GM12891 (cell line): ENCODE measurements at regions not wholly inside any gene's neighbourhood (a gene's known extent, or its start where the extent isn't known, plus 50 kb on each side); places are given as distances from the start of the nearest gene placed in this dataset.

ENCODE experiments used
- PAX5 ChIP-seq: IDR thresholded peaks from 2 replicates; pipeline ENCODE4 v1.6.1; 2011; ENCODE audit warnings: low read length, moderate library complexity, mild to moderate bottlenecking; ENCODE audit not compliant: insufficient read depth, severe bottlenecking
- POLR2A ChIP-seq: IDR thresholded peaks from 2 replicates; pipeline ENCODE4 v1.6.1; 2011; ENCODE audit warnings: low read depth, low read length, control low read depth
- POLR2AphosphoS5 ChIP-seq: IDR thresholded peaks from 2 replicates; pipeline ENCODE4 v1.6.1; 2011; ENCODE audit warnings: low read depth, low read length, control low read depth
- POU2F2 ChIP-seq: IDR thresholded peaks from 2 replicates; pipeline ENCODE4 v1.6.1; 2011; ENCODE audit warnings: low read depth, mild to moderate bottlenecking, control low read depth, low read length, moderate library complexity
- SPI1 ChIP-seq: IDR thresholded peaks from 2 replicates; pipeline ENCODE4 v1.6.1; 2011; ENCODE audit warnings: low read depth, low read length, control low read depth
- TAF1 ChIP-seq: IDR thresholded peaks from 2 replicates; pipeline ENCODE4 v1.6.1; 2011; ENCODE audit warnings: low read depth, low read length, control low read depth

DNA sequence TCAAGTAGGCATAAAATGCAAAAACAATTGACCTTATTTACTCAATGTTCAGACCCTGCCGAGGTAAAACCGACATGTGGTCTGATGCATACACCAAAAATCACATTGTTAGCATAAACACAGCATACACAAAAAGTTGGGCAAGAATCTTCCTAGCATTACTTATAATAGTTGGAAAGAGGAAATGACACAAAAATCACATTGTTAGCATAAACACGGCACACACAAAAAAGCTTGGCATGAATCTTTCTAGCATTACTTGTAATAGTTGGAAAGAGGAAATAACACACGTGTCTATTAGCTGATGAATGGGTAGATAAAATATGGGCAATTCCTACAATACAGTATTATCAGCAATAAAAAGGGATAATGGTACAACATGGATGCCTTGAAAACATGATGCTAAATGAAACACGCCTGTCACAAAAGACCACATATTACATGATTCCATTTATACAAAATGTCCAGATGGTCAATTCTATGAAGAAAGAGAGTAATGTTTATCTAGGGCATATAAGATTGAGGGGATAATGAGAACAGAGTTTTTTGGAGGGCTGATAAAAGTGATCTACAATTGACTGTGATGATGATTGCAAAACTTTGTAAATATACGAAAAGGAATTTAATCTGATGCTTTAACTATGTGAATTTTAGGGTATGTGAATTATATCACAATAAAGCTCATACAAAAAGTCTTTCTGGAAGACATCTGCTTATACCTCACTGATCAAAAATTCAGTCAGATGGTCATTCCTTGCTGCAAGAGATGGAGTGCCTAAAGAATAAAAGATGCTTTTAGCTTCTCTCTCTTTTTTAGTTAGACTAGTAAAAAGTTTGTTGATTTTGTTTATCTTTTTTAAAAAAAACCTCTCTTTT is 1019.5 kb upstream of the CITED2 start:
- no peak for TF ChIP-seq POLR2A
- TF ChIP-seq POLR2AphosphoS5: no peak
- no peak for TF ChIP-seq SPI1
- TF ChIP-seq TAF1: no peak
- no peak for TF ChIP-seq POU2F2
- TF ChIP-seq PAX5: no peak
